GM21526 (cell line): ENCODE measurements at regions not wholly inside any gene's neighbourhood (a gene's known extent, or its start where the extent isn't known, plus 50 kb on each side); places are given as distances from the start of the nearest gene placed in this dataset.

Experiments used
- ATAC-seq: cut with Tn5 transposase; IDR thresholded peaks from one replicate; pipeline ENCODE4 v1.9.1; 2021; ENCODE audit warnings: moderate library complexity; ENCODE audit not compliant: unreplicated experiment, low FRiP score

DNA sequence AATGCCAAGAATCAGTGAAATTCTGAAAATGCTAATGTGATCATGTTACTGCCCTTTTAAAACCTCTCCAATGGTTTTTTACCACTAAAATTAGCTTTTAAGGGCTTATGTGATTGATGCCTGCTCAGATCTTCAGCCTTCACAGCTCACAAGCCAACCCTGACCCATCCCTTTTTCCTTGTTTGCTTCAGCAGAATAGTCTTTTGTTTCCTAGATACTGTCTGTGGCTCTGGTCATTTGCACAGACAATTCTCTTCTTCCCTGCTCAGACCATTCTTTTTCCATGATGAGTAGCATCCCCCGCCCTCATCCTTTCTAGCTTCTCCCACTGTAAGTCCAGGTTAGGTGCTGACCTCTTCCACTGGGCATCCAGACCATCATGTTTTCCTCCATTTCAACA lies 164.9 kb upstream of the NT5C1B start:
- ATAC-seq, result no peak

DNA sequence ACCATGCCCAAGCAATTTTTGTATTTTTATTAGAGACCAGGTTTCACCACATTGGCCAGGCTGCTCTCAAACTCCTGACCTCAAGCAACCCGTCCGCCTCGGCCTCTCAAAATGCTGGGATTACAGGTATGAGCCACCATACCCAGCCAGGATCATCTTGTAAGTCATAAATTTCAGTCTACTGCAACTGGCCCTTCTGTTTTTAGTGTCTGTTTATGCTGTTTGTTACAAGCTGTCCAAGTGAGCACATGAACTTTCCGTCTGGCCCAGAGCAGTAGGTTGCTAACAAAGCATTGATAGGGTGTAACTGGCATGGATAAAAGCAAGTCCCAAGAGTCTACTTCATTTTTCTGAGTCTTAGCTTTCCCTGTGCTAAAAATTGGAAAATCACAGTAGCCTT lies 164.4 kb upstream of the NT5C1B start:
- ATAC-seq, result no peak

DNA sequence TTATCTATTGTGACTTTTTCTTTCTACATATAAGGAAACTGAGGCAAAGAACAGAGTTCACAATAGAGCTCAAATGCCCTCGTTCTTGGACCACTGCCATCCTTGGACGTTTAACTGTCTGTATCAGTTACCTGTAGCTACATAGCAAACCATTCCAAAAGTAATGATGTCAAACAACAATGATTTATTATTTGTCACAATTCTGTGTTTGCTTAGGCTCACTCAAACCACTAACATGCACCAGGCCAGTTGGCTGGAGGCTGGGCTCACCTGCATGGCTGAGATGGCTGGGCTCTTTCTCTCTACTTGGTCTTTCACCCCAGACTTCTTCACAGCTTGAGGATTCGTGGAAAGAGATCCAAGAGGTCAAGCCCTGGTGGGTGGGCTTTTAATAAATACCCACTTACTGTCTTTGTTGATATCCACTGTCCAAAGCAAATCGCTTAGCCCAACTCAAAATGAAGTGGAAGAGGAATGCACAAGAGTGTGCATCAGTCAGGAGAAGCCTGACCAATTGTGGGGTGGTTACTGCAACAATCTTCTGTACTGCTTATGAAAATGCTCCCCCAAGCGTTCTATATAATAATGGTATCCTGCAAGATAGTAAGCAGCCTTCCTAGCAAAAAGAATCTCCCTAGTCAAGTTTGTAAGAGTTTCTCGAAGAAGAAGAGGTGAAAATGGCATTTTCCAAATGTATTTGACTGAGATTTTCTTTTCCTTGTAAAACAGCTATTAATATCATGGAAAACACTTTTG lies 163.5 kb upstream of the NT5C1B start:
- ATAC-seq, result no peak

DNA sequence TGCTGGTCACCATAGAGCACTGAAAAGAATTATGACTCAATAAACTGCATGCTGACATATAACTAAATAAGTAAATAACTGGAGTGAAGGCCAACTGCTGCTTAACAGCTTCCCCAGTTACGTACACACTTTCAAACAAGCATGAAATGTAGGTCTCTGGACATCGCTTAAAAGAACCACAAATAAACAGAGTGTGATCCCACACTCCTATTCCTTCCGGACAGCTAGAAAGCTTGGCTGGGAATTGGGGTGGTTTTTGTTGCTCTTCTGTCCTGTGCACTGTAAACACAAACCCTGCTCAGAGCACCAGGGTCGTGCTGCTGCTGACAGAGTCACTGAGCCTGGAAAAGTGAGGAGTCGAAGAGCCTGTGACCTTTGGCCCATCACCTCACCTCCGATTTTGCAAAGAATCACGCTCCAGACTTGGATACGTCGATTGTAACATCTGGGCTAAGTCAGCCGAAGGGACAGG lies 162.7 kb upstream of the NT5C1B start:
- ATAC-seq, result no peak

DNA sequence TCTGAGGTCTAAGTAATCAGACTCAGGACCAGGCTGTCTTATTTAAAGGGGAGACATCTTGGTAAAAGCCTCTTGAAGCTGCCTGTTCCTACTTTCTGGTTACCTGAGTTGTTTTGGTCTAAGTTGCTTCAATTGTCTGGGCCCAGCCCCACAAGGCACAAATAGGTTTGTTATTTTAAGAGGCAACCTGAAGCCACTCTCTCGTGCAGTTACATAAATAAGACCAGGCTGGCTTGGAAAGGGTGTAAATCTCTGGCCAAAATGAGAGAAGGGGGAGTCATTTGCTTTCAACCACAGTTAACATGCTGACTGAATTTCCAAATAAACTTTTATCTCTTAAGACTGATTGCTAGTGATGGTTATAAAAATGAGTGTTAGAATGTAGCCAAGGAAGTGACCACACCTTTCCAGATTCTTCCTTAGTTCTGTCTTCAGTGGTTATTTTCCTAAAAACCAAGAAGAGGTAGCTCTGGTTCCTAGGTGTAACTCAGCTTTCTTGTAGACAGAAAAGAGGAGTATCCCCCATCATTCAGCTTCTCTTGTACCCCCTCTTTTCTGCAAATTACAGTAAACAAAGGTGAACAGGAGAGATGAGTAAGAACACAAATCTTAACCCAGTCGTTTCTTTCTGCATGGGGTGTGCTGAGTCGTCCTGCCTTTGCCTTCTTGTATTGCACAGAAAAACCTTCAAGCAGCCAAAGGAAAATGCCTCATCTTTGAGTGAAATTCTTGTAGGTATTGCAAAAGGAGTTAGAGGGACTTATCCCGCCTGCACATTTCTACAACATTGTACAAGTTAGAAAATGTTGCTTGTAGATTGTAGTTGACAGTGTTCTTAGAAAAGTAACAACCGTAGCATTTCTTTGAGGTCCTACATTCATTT lies 161.5 kb upstream of the NT5C1B start:
- no peak for ATAC-seq

DNA sequence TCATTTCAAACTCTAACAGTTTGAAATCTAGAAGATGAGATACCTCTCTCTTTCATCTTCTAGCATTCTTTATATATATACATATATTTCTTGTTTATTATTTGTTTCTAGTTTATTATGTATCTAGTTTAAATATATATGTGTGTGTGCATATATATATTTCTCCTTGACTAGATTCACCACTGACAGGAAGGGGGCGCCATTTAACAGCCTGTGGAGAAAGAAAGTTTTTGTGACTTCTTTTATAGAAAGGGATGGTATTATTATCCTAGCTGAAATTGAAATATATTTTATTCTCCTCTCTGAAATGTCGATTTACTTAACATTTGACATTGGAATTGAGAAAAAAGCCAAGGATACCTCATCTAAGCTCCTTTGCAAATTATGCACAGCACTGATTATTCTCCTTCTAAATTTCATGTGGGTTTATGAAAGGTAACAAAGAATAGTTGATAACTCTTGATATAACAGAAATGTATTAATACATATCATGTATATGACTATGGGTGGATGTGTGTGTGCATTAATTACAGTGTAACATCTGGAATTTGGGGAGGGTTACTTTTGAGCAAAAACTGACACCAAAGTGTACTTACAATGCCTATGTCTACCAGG lies 160.7 kb upstream of the NT5C1B start:
- ATAC-seq, result no peak

DNA sequence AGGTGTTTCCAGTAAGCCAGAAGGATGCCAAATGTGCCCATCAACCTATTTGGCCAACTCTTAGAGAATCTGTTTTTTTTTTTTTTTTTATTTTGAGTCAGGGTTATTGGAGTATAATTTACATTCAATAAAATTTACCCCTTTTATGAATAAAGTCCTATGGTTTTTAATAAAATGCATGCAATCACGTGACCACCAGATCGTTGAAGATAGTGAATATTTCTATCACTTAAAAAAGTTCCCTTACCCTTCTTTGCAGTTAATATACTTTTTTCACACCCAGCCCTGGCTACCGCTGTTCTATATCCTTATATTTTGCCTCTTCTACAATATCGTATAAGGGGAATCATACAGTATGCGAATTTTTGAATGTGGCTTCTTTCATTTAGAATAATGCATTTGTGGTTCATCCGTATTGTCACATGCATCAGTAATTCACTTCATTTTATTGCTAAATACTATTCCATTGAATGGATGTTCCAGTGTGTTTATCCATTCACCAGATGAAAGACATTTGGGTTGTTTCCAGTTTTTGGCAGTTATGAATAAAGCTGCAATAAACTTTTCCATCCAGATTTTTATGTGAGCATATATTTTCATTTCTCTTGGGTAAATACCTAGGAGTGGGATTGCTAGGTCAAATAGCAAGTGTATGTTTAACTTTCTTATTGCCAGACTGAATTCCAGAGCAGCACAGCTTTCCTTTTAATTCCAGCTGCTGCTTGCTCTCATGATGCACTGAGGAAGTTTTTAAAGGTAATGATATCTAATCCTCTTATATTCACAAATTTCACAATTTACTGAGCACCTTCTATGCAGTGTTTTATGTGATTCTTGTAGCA lies 156.3 kb upstream of the NT5C1B start:
- no peak for ATAC-seq

DNA sequence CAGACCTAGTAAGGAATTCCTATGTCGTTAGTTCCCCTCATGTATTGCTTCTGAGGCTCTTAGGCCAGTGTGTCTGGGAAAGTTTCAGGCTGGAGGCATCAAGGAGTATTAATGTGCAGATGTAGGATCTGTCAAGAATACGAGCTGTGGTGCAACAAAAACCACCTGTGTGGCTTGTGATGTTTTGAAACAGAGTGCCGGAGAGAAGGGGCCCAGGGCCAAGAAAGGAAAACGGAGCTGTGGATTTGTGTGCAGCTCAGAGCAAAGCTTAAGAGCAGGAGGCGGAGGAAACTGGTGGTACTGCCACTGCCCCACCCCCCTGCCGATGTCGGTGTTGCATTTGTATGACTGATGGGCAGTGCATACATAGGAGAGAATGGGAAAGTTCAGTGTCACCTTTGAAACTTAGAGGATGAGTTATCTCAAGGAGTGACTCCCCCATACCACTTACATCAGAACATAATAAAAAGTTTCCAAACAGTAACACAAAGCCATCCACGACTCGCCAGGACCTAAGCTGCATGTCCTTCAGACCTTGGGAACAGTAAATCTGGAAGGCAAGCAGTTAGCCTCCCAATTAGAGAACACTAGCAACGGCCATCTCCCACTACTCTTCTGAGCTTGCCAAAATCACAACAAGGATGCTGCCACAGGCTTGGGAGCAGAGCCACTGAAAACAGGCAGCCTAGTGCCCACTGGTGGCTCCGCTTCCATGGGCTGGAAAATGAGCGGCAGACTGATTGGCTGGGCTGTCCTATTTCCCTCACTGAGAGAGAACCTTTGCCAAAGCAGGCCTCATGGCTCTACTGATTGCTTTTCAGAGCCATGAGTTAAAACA lies 152.7 kb upstream of the NT5C1B start:
- ATAC-seq, result no peak

DNA sequence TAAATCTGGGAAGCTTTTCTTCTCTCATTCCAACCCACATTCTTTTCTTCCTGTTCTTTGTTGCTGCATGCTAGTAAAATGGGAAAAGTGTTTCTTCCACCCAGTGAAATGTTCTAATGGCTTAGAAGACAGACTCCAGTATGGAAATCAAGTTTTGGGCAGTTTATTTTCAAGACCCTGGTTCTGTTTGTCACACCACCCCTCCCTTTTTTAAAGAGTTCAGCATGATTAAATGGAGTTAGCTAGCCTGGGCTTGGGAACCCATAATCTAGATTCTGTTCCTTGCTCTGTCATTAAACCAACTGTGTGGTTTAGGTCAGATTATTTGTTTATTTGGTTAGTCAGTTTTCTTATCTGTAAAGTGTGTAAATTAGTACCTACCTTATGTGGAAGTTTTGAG lies 151.8 kb upstream of the NT5C1B start:
- no peak for ATAC-seq

DNA sequence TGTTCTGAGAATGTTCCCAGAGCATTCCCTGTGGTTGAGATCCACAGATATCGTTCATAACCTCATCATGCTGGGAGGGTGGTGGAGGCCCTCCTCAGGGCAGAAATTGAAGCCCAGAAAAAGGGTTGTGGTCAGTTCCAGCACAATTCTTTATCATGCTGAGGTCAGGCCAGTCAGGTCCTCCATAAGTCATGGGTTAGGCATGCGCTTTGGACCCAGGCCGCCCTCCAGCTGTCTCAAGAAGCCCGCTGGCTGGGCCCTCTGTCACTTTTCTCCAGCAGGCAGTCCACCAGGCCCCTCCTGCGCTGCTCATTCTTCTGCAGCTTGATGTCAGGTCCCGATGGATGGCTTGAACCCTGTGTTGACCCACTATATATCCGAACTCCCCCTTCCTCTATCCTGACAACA lies 151.1 kb upstream of the NT5C1B start:
- ATAC-seq, result no peak

DNA sequence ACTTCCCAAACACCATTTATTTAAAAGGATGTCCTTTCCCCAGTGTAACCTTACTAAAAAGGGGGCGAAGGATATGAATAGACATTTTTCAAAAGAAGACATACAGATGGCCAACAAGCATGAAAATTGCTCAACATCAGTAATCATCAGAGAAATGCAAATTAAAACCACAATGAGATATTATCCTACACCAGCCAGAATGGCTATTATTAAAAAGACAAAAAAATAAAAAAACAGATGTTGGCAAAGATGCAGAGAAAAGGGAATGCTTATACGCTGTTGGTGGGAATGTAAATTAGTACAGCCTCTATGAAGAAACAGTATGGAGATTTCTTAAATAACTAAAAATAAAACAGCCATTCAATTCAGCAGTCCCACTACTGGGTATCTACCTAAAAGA lies 142.3 kb upstream of the NT5C1B start:
- ATAC-seq, result no peak

DNA sequence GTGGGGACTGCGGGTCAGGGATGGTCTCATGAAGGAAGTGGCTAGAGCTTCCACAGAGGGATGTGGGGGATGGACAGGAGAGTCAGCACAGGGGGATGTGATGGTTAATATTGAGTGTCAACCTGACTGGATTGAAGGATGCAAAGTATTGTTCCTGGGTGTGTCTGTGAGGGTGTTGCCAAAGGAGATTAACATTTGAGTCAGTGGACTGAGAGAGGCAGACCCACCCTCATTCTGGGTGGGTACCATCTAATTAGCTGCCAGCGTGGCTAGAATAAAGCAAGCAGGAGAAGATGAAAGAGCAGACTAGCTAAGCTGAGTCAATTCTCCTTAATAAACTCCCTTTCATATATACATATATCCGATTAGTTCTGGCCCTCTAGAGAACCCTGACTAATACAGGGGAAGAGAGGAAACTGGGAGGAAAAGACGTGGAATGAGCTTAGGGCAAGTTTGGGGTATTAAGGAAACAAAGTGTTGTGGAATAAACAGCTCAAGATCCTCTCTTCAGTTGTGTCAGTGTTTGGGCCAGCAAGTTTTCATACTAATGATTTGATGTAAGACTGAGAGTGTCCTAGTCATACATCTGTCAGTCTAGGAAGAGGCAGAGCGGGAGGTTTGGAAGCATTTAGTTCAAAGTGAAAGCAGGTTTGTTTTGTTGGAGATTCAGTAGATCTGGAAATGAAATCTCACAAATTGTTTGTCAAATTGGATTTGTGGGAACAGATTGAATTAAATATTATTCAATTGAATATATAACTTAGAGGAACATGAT lies 135.2 kb upstream of the NT5C1B start:
- no peak for ATAC-seq

DNA sequence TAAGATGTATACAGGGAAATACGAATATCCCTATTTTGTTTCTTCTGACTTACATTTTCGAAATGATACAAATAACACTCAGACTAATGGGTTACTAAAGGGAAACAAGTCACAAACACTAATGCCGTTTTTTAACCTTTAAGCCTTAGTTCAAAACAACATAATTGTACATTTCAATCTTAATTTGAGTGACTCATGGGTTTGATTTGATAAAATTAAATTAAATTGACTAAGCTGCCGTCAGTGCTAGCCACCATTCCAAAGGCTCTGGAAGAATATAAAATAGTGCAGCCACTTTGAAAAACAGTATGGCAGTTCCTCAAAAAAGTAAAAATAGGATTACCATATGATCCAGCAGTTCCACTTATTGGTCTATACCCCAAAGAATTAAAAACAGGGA lies 133.8 kb upstream of the NT5C1B start:
- ATAC-seq, result no peak

DNA sequence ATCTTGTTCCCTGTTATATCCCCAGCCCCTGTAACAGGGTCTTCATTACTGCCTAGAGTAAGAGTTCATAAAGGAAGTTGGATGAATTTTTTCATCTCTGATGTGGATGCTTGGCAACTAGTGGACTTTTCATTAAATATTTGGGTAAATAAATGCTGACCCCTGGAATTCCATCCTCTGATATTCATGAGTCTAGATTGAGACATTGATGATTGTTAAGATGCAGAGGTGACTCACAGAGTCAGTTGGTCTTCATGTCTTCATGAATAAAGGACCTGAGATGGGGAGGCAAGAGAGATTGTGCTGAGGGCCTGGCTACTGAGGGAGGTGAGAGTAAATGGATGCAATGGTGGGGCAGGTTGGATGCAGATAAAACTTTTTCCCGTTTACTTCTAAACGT lies 132.7 kb upstream of the NT5C1B start:
- ATAC-seq, result no peak

DNA sequence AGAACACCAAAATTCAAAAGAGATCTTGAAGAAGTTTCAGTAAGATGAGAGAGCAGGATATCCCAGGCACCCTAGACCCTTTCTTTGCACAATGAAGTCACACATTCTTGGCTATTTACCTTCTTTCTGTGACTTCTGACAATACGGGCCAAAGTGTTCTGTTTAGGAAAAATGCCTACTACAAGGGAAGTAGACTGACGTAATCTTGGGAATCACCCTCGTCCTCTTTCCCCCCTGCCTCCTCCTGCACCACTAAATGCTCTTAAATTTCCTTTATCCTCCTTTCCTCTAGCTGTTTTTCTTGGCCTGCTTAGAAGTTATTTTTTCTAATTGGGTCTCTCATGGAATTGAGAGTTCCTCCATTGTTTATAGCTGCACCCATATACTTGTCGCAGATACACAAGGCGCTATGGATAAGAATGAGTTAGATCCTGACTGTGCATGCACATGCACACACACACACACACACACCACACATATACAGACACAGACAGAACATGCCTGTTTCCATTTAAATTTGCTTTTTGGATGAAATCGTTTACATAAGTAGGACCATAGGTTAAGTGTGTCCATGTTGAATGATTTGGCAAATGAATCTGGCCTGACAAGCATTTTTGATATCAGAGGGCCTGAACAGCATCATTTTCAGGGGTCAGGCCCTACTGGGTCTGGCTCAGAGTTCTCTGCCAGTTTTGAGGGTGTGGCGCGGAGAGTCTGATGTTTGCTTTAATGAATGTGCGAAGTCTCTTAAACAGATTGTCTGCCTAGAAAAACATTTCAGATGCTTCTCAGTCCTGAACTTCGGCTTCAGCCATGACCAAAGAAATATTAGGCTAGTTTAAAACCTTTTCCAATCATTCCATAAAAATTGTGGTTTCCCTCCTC lies 131.9 kb upstream of the NT5C1B start:
- no peak for ATAC-seq

DNA sequence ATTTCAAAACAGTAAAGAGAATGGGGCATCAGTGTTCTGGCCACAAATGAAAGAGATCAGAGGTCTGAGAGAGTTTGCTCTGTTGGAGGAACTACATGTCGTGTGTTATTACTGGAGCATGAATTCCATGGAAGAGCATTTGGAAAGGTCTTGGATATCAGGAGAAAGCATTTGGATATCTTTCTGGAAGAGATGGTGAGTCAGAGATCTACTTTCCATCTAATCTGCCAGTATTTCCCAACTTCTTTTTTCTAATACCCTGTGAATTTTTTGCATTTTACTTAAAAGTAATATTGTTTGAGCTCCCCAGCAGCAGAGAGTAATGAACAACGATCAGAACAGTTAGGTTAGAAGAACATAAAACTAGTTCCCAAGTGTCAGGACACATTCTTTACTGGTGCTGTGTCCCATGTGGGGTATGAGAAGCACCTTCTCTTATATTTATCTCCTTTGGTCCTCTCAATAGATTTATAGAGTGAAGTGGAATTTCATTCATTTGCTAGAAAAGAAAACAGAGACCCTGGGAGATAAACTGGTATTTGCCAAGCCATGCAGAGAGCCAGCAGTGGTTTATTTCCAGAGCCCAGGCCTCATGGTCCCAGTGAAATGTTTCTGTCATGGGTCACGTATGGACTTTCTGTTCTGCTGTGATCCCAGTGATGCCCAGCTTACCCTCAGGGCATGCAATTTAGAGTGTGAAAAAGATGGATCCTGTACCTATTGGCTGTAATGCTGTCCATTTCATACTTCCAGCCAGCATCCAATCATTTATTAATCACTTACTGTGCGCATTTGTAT lies 130.8 kb upstream of the NT5C1B start:
- no peak for ATAC-seq

DNA sequence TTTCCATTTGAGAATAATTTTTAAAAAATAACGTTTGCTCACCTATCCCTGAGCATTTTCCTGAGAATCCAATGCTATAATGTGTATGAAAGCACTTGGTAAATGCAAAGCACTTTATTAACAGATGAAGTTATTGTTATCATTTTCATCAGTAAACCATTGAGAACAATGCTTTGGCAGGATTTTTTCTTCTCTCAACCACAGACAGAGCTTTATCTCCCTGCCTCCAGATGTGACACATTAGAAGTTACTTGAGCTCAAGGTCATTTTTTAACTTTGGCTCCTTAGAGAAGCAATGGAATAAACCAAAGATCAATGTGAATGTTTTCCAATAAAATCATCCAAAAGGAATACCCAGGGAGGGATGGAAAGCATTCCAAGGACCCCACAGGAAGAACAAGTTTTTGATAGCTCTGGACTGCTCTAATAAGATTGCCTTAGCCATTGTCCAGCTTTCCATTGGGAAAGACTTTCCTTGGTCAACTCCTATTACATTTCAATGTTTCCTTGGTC lies 118.9 kb upstream of the NT5C1B start:
- ATAC-seq, result no peak
